ENCODE measurements at regions not wholly inside any gene's neighbourhood (a gene's known extent, or its start where the extent isn't known, plus 50 kb on each side); places are given as distances from the start of the nearest gene placed in this dataset.

- no peak overlapping the region for H3K27ac Mint-ChIP-seq
- no peak for ATAC-seq
- H3K27me3 Mint-ChIP-seq (ENCODE audit: low read depth in 2 of 2) = no peaks in the 10 kb centered on the region
- no peaks in the 10 kb centered on the region for H3K4me1 ChIP-seq (ENCODE audit: control insufficient read depth, insufficient read depth, low read length)
- H3K27ac ChIP-seq (ENCODE audit: low read length) = no peak overlapping the region
- TF ChIP-seq CTCF (IDR thresholded peaks at IDR 0.05) = no peak
- no peaks in the 10 kb centered on the region for H3K4me1 Mint-ChIP-seq
- H3K36me3 Mint-ChIP-seq = no peaks in the 10 kb centered on the region
- H3K9me3 ChIP-seq (ENCODE audit: control insufficient read depth, insufficient read depth, low read length) = peaks cover 8% of the 10 kb centered on the region
- H3K4me3 Mint-ChIP-seq = no peak overlapping the region
- no peak overlapping the region for H3K4me3 ChIP-seq (ENCODE audit: low read length)
- H3K9me3 Mint-ChIP-seq = peaks cover 5 to 10% of the 10 kb centered on the region in 2 donors
- intact Hi-C loops (cut with micrococcal nuclease) = no loop called here
- H3K27me3 ChIP-seq (ENCODE audit: control insufficient read depth, insufficient read depth, low read length) = no peaks in the 10 kb centered on the region
- no peak for DNase-seq
- H3K36me3 ChIP-seq (ENCODE audit: control insufficient read depth, insufficient read depth, low read length) = no peaks in the 10 kb centered on the region
Observed at GRCh38 chr14:83611906-83612390, 1918.0 kb upstream of the FLRT2 start.

DNA sequence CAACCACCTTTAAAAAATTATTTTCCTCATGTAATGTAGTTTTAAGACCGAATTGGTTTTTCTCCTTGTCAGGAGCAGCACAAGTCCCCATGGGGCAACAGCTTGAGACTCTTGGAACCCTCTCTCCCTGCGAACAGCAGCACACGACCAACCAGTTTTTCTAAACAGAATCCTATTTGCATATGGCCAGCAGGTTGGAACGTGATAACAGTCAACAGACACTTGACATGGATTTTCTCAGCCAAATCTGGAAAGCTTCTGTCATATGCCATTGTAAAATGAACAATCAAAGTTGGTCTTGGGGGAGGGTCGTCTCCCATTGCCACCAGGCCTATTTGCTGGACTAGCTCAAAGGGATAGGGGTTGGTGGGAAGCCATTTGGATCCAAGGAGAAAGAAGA is 1915.0 kb upstream of the FLRT2 start:
- H3K9me3 ChIP-seq (ENCODE audit: control insufficient read depth, insufficient read depth, low read length) = peaks cover 5% of the 10 kb centered on the region
- H3K36me3 Mint-ChIP-seq = no peaks in the 10 kb centered on the region
- no peaks in the 10 kb centered on the region for H3K27me3 ChIP-seq (ENCODE audit: control insufficient read depth, insufficient read depth, low read length)
- ATAC-seq (no peak), DNase-seq (no peak)
- H3K9me3 Mint-ChIP-seq = peaks cover 7 to 11% of the 10 kb centered on the region in 2 donors
- no peak overlapping the region for H3K27ac ChIP-seq (ENCODE audit: low read length)
- H3K27ac Mint-ChIP-seq = no peak overlapping the region
- no peak for TF ChIP-seq CTCF (IDR thresholded peaks at IDR 0.05)
- intact Hi-C loops (cut with micrococcal nuclease) = no loop called here
- WGBS (ENCODE audit: insufficient coverage) = 66% methylated on average over 5 of the region's 5 CpGs
- H3K27me3 Mint-ChIP-seq (ENCODE audit: low read depth in 2 of 2) = no peaks in the 10 kb centered on the region
- H3K4me1 Mint-ChIP-seq = no peaks in the 10 kb centered on the region
- no peaks in the 10 kb centered on the region for H3K4me1 ChIP-seq (ENCODE audit: control insufficient read depth, insufficient read depth, low read length)
- no peak overlapping the region for H3K4me3 ChIP-seq (ENCODE audit: low read length)
- H3K36me3 ChIP-seq (ENCODE audit: control insufficient read depth, insufficient read depth, low read length) = no peaks in the 10 kb centered on the region
- H3K4me3 Mint-ChIP-seq = no peak overlapping the region

- no peak for DNase-seq
- 92% methylated on average over 1 of the region's 1 CpG for WGBS (ENCODE audit: insufficient coverage)
Observed at GRCh38 chr14:83624541-83624940, 1905.4 kb upstream of the FLRT2 start.

More at GRCh38 chr14:83624541-83624940, 1905.4 kb upstream of the FLRT2 start:
- intact Hi-C loops (cut with micrococcal nuclease) = no loop called here
- TF ChIP-seq CTCF (IDR thresholded peaks at IDR 0.05) = no peak
- Mint-ChIP-seq H3K4me3 (no peak overlapping the region), H3K9me3 (peaks cover 13 to 16% of the 10 kb centered on the region in 2 donors), H3K4me1 (no peaks in the 10 kb centered on the region), H3K27ac (no peak overlapping the region), H3K27me3 (ENCODE audit: low read depth in 2 of 2) (no peaks in the 10 kb centered on the region), H3K36me3 (no peaks in the 10 kb centered on the region)
- Histone ChIP-seq H3K4me1 (ENCODE audit: control insufficient read depth, insufficient read depth, low read length) (no peaks in the 10 kb centered on the region), H3K27ac (ENCODE audit: low read length) (no peak overlapping the region), H3K4me3 (ENCODE audit: low read length) (no peak overlapping the region), H3K27me3 (ENCODE audit: control insufficient read depth, insufficient read depth, low read length) (no peaks in the 10 kb centered on the region), H3K36me3 (ENCODE audit: control insufficient read depth, insufficient read depth, low read length) (no peaks in the 10 kb centered on the region), H3K9me3 (ENCODE audit: control insufficient read depth, insufficient read depth, low read length) (no peaks in the 10 kb centered on the region)
- ATAC-seq = no peak

All from natural killer cell (primary cell).